Small intestine (tissue), 7 donors: ENCODE measurements at regions not wholly inside any gene's neighbourhood (a gene's known extent, or its start where the extent isn't known, plus 50 kb on each side); places are given as distances from the start of the nearest gene placed in this dataset.

Experiments used
- DNase-seq, 2 donors: peaks; one replicate each; pipeline versions ENCODE4 v3.0.0 to v3.0.0-alpha.2; 2013
- FAIRE-seq: peaks from 2 replicates; lab custom pipeline; 2012; peaks lifted over from hg19 to GRCh38; lab: Jason Lieb, UNC
- H3K27ac ChIP-seq, 3 donors: one replicate each; pipeline ENCODE4 v1.5.1; 2013; ENCODE audit warnings: low read length in 2 of 3, mild to moderate bottlenecking in 2 of 3, control low read depth in 1 of 3, inconsistent platforms in 1 of 3, low read depth in 1 of 3, moderate library complexity in 1 of 3
- H3K27me3 ChIP-seq, 3 donors: one replicate each; pipeline ENCODE4 v1.6.1; 2013; ENCODE audit warnings: low read length in 3 of 3, inconsistent platforms in 1 of 3; ENCODE audit not compliant: control insufficient read depth in 3 of 3, insufficient read depth in 3 of 3
- H3K36me3 ChIP-seq, 3 donors: one replicate each; pipeline ENCODE4 v1.6.1; 2013; ENCODE audit warnings: low read length in 3 of 3, inconsistent platforms in 1 of 3, low read depth in 1 of 3, mild to moderate bottlenecking in 1 of 3, moderate library complexity in 1 of 3; ENCODE audit not compliant: control insufficient read depth in 3 of 3, insufficient read depth in 2 of 3
- H3K4me1 ChIP-seq, 3 donors: one replicate each; pipeline ENCODE4 v1.6.1; 2013; ENCODE audit warnings: low read length in 2 of 3, inconsistent platforms in 1 of 3, low read depth in 1 of 3, mild to moderate bottlenecking in 1 of 3, moderate library complexity in 1 of 3; ENCODE audit not compliant: control insufficient read depth in 3 of 3, insufficient read depth in 2 of 3
- H3K4me3 ChIP-seq, 3 donors: one replicate each; pipeline ENCODE4 v1.5.1; 2013; ENCODE audit warnings: low read length in 3 of 3, control low read depth in 1 of 3, inconsistent platforms in 1 of 3, low read depth in 1 of 3, mild to moderate bottlenecking in 1 of 3, moderate library complexity in 1 of 3
- H3K9me3 ChIP-seq, 2 donors: one replicate each; pipeline ENCODE4 v1.6.1; 2013; ENCODE audit warnings: low read depth in 1 of 2, low read length in 1 of 2; ENCODE audit not compliant: control insufficient read depth in 2 of 2, insufficient read depth in 1 of 2
- WGBS, 3 donors: extraction: QIAGEN DNeasy Blood & Tissue Kit; methylation state at CpG; one replicate each; pipeline ENCODE4 v1.1.7; 2013; 5-methylcytosine and 5-hydroxymethylcytosine counted together
- donor health status: healthy with polysubstance abuse.
- donor health status: control.
- donor health status: control.
- donor health status: Bipolar disorder and iron deficiency.
- donor health status: healthy.

GRCh38 chr18:11224153-11224552, 74.8 kb upstream of the PIEZO2 start:
- Histone ChIP-seq H3K9me3 (no peaks in the 10 kb centered on the region), H3K4me1 (no peaks in the 10 kb centered on the region), H3K27ac (no peak overlapping the region), H3K27me3 (no peaks in the 10 kb centered on the region), H3K36me3 (no peaks in the 10 kb centered on the region), H3K4me3 (no peak overlapping the region)
- DNase-seq (no peak), FAIRE-seq (no peak)
- WGBS, 3 donors, result 82 to 86% (median 84%) methylated on average over 7 of the region's 7 CpGs

DNA sequence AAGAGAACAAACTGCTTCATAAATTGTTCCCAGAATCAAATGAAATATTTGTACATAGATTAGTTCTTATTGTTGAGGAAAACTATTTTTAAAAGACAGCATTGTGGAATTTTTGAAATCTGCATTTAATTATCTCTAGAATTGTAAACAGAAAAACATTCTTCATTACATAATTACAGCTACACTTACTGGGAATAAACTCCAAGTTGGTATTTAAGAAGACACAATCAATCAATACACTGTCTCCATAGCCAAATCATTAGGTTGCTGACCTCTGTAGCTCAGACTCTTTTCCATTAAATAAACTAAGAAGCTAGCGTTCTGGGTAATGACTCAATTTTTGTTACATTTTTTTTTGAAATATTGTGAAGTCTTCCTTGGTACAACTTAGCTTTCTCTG, 70.2 kb upstream of the PIEZO2 start:
- DNase-seq (no peak), FAIRE-seq (no peak)
- no peaks in the 10 kb centered on the region for H3K36me3 ChIP-seq
- H3K27me3 ChIP-seq, result no peaks in the 10 kb centered on the region
- no peaks in the 10 kb centered on the region for H3K4me1 ChIP-seq
- H3K27ac ChIP-seq, result no peak overlapping the region
- H3K4me3 ChIP-seq, result no peak overlapping the region
- no peaks in the 10 kb centered on the region for H3K9me3 ChIP-seq
- 47 to 70% (median 48%) methylated on average over 1 of the region's 1 CpG for WGBS, 3 donors

DNA sequence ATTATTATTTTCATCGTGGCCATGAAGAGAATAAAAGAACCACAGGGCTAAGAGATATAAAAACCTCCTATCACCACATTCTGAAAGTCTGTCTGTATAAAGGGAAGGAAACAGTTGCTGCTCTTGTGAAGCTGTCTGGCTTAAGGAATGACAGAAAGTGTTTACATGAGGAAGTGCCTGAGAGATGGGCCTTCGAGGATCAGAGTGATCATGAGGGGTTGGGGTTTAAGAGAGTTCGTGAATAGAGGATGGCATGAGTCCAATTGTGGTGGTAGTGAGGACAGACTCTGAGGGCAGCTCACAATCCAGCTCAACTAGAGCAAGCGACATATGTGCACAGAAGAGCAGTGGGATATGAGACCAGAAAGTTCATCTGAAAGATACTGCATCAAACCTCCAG, 65.8 kb upstream of the PIEZO2 start:
- Histone ChIP-seq H3K4me3 (no peak overlapping the region), H3K27me3 (no peaks in the 10 kb centered on the region), H3K27ac (no peak overlapping the region), H3K36me3 (no peaks in the 10 kb centered on the region), H3K4me1 (no peaks in the 10 kb centered on the region), H3K9me3 (no peaks in the 10 kb centered on the region)
- 34 to 55% (median 37%) methylated on average over 4 of the region's 4 CpGs for WGBS, 3 donors
- DNase-seq (no peak), FAIRE-seq (no peak)

DNA sequence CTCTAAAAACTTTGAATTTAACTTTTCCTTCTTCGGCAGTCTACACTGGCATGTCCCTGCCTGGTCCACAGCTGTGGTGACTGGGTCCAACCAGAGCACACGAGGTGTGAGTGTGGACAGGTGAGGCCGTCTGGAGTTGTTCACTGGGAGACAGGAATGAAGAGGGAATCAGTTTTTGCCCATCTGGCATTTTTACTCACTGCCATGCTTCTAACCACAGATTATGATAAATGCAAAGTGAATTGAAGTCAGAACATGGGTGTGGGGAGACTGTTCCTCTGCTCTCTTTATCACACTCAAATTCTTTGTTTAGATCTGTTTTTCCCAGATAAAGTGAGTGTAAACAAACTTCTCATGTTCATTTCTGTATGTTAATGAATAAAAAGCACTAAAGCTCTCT, 54.7 kb upstream of the PIEZO2 start:
- WGBS, 3 donors, result 38 to 68% (median 41%) methylated on average over 3 of the region's 3 CpGs

DNA sequence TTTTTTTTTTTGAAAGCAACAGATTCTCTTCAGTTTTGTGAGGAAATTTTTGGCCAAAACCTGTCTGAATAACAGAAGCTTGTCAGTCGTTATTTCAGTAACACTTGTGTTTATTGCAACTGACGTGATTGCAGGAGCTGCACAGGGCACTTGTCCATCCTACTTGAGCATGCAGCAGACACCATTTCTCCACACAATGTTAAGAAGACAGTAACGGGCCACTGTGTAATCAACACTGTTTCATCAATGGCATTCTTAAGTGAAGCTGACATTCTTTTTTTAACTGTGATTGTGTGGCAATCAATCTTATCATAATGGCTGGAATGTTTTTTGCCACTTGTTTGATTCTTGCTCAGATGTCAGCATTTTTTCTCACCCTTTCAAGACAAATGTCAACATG, 50.1 kb upstream of the PIEZO2 start:
- Histone ChIP-seq H3K9me3 (no peaks in the 10 kb centered on the region), H3K36me3 (no peaks in the 10 kb centered on the region), H3K27ac (no peak overlapping the region), H3K27me3 (peaks cover 0 to 2% (median 0%) of the 10 kb centered on the region in 3 donors), H3K4me1 (no peaks in the 10 kb centered on the region), H3K4me3 (no peak overlapping the region)
- WGBS, 3 donors, result 37 to 60% (median 47%) methylated on average over 3 of the region's 3 CpGs
- DNase-seq, result no peak
- FAIRE-seq, result no peak

More for the DNA sequence above, 54.7 kb upstream of the PIEZO2 start:
- Histone ChIP-seq H3K9me3 (no peaks in the 10 kb centered on the region), H3K4me1 (no peaks in the 10 kb centered on the region), H3K27ac (no peak overlapping the region), H3K36me3 (no peaks in the 10 kb centered on the region), H3K27me3 (peaks cover 0 to 2% (median 0%) of the 10 kb centered on the region in 3 donors), H3K4me3 (no peak overlapping the region)
- DNase-seq (no peak), FAIRE-seq (no peak)
